GM18498 (cell line): ENCODE measurements at regions not wholly inside any gene's neighbourhood (a gene's known extent, or its start where the extent isn't known, plus 50 kb on each side); places are given as distances from the start of the nearest gene placed in this dataset.
"Not testable (repeated sequence)": the region's sequence is repeated elsewhere in the genome, so short reads cannot be mapped to it uniquely, and the experiment has no call there.

Experiments
- ATAC-seq: cut with Tn5 transposase; IDR thresholded peaks from one replicate; pipeline ENCODE4 v1.9.1; 2021; ENCODE audit warnings: mild to moderate bottlenecking, moderate library complexity; ENCODE audit not compliant: unreplicated experiment

DNA sequence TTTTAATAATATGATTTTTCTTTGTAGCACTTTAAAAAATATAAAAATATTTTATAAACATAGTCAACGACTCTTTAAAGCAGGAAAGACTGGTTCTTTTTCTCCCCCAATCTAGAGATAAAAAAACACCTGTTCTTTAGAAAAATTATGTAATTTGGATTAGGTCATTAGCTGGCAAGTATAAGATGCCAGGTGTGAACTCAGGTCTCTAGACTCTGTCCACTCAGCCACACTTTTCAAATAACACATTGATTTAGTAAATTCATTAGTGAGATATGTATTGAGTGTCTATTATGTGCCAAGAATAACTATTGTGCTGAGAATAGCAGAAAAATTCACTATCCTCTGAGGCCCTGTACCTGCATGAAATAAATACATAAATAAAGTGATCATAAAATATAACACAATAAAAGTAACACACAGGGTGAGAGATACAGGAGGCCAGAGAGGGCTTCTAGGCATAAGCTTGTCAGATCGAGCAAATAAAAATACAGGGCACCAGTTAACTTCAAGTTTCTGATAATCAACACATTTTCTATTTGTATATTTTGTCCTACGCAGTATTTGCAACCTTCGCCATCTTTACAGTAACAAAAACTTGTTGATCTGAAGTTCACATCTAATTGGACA lies 867.1 kb upstream of the GBE1 start:
- no peak for ATAC-seq

DNA sequence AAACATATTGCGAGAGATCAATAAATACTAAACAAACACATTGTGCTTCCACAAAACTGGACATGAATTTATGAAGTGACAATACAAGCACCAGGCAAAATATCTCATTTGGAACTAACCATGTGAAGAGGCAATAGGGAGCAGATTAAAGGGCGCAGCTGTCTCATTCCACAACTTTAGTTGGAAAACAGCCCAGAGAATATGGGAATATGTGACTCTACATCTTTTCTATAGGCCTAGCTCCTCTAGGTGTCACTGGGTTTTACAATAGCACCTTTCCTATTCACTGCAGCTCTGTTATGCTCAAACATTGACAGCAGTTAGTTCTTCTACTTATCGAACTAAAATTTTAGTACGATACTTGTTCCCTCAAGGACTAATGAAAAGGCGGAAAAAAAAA lies 866.3 kb upstream of the GBE1 start:
- no peak for ATAC-seq

DNA sequence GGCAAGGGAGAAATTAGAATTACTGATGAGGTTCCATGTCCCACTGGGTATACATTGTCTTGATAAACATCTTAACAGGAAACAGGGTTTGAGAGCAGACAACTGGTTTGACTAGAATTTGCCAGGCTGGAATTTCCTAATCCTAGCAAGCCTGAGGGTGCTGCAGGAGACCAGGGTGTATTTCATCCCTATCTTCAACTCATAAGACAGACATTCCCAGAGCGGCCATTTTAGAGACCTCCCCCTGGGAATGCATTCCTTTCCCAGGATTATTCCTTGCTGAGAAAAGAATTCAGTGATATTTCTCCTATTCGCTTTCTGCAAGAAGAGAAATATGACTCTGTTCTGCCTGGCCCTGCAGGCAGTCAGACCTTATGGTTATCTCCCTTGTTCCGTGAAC lies 859.3 kb upstream of the GBE1 start:
- not testable (repeated sequence) for ATAC-seq

DNA sequence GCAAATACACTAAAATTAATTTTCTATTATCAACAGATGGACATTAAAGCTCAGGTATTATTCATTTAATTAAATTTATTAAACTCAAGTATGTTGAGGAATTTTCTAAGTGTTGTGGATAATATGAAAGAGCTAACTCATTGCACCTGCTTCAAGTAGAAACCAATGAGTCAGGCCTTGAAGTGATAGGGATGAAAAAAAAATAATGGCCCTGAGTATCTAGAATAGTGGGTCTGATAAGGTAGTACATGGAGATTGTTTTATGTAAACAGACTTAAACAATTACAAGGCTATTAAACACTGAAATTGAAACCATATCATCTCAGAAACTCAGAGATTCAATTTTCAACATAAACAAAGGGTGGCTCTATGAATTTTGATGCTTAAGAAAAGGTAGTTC lies 857.1 kb upstream of the GBE1 start:
- ATAC-seq: no peak

DNA sequence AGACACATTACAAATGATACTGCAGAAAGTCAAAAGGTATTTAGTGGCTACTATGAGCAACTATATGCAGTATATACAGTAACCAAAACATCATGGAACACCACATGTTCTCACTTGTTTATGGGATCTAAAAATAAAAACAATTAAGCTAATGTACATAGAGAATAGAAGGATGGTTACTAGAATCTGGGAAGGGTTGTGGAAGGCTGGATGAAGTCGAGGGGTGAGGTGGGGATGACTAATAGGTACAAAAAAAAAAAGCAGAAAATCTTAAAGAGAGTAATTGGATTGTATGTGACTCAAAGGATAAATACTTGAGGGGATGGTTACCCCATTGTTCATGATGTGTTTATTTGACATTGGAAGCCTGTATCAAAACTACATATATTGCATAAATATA lies 848.8 kb upstream of the GBE1 start:
- no peak for ATAC-seq

DNA sequence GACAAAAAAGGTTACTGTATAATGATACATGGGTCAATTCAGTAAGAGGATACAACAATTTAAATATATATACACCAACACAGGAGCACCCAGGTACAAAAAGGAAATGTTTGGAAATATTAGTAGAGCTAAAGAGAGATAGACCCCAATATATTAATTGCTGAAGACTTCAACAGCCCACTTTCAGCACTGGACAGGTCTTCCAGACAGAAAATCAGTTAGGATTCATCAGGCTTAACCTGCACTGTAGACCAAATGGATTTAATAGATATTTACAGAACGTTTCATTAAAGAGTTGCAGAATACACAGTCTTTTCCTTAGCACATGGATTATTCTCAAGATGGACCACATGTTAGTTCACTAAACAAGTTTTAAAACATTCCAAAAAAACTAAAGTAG lies 845.9 kb upstream of the GBE1 start:
- no peak for ATAC-seq

DNA sequence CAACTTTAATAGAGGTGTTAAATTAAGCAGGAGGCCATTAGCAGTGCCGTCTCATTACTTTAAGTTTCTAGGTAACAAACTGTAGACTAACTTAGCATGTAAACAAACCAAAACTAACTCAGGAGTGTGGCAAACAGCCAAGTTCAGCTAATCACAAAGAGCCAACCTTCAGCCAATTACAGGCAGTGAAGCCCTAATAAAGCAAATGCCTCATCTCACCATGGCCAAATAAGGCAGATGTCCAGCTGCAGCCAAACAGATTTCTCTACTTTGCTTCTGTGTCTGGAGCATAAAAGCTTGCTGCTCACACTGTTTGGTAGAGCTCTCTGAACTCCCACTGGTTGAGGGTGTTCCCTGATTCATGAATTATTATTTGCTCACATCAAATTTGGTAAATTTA lies 835.4 kb upstream of the GBE1 start:
- ATAC-seq: no peak

DNA sequence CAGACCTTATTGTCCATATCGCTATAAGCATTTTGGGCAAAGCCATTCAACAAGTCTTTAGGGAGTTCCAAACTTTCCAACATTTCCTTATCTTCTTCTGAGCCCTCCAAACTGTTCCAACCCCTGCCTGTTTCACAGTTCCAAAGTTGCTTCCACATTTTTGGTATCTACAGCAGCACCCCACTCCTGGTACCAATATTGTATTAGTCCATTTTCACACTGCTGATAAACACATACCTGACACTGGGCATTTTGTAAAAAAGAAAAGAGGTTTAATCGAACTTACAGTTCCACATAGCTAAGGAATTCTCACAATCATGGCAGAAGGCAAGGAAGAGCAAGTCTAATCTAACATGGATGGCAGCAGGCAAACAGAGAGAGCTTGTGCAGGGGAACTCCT lies 834.1 kb upstream of the GBE1 start:
- no peak for ATAC-seq

DNA sequence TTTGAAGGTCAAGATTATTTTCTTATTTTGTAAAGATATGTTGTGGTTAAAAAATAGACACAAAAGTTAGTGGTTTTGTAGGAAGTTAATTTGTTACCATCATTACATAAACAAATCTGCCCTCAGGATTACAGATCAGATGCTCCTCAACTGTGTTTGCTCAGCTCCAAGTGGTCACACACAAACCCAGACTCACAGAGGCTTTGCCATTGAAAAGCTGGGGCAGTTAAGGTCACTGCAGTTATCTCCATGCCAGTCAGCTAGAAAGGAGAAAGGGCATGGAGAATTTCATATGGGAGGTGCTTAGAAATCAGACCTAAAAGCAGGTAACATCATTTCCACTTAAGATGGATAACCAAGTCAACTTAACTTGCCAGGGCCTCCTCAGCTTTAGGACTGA lies 825.7 kb upstream of the GBE1 start:
- ATAC-seq: no peak

DNA sequence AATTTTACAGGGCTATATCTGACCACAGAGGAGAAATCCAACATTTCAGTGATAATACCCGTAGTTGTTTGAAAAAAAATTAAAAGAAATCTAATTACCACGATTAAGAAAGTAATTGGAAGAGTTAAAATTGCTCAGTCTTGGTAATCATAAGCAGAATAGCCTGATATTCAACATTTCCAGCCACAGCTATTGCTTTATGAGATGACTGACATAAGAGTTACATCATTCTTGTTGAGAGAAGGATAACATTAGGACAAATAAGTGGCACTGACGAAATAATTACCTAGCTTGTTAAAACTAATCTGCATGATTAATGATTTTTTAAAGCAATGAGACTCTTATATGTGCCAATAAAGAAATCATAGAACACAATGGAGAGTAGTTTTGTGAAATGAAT lies 825.0 kb upstream of the GBE1 start:
- no peak for ATAC-seq

DNA sequence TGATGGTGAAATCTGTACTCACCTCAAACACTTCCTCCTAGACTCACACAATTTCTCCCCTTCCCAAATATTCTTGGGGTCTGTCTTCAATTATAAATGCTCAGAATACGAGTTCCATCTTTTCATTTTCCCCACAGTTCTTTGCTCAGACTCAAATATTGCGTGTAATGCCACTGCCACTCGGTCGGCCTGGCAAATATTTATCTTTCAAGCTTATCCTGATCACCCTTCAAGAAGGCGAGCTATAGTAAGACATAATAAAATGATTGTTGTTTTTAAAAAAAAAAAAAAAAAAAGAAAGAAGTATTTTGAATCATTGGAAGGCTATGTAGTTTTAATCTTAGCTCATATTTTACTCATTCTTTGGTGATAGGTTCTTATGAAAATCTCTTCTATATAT lies 824.6 kb upstream of the GBE1 start:
- ATAC-seq: not testable (repeated sequence)

DNA sequence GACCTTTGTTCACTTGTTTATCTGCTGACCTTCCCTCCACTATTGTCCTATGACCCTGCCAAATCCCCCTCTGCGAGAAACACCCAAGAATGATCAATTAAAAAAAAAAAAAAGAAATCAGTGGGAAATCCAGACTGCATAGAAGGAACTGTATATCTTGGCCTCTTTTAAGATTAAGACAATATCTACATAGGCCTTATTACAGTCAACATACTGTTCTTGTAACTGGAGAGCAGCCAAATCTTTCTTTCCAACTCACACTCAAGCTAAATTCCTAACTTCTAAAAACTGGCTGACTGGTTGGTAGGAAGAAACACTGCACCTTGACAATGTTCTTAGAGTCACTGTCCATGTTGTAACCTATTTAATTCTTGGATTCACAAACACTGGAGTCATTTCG lies 824.1 kb upstream of the GBE1 start:
- not testable (repeated sequence) for ATAC-seq

DNA sequence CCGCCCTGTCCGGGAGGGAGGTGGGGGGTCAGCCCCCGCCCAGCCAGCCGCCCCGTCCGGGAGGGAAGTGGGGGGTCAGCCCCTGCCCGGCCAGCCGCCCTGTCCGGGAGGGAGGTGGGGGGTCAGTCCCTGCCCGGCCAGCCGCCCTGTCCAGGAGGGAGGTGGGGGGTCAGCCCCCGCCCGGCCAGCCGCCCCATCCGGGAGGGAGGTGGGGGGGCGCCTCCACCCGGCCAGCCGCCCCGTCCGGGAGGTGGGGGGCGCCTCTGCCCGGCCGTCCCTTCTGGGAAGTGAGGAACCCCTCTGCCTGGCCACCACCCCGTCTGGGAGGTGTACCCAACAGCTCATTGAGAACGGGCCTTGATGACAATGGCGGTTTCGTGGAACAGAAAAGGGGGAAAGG lies 823.4 kb upstream of the GBE1 start:
- not testable (repeated sequence) for ATAC-seq

DNA sequence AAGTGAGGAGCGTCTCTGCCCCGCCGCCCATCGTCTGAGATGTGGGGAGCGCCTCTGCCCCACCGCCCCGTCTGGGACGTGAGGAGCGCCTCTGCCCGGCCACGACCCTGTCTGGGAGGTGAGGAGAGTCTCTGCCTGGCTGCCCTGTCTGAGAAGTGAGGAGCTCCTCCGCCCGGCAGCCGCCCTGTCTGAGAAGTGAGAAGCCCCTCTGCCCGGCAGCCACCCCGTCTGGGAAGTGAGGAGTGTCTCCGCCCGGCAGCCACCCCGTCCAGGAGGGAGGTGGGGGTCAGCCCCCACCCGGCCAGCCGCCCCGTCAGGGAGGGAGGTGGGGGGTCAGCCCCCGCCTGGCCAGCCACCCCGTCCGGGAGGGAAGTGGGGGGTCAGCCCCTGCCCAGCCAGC lies 823.0 kb upstream of the GBE1 start:
- not testable (repeated sequence) for ATAC-seq

DNA sequence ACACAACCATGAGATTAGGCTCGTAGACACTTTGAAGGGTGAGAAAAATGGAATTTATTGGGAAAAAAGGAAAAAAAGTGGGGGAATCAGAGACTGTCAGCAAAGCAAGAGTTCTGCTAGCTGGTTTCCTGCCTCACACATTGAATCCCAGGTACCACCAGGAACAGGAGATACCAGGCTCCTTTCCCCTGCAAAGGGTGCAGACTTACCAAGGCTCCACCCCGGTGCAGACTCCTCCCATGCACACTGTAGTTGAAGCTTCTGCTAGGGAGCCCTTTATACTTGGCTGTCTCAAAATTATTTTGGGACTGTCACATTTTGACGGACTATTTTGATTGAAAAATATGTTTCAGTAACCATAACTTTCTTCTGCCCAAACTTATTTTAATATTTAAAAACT lies 819.9 kb upstream of the GBE1 start:
- ATAC-seq: no peak

DNA sequence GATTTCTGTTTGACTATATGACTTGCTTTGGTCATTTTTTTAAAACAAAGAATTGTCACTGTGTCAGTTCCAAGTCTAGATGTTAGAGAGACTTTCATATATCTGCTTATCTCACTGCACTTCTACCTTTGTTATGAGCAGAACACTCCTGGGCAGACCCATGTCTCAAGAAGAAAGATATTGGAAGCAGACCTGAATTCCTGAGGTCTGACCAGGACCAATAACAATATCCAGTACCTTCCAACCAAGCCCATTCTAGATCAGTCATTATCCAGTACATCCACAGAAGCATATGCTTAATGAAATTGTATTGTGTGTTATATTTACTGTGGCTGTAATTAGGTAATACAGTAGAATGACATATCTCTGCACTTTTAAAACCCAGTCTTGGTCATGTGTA lies 811.3 kb upstream of the GBE1 start:
- ATAC-seq: no peak

DNA sequence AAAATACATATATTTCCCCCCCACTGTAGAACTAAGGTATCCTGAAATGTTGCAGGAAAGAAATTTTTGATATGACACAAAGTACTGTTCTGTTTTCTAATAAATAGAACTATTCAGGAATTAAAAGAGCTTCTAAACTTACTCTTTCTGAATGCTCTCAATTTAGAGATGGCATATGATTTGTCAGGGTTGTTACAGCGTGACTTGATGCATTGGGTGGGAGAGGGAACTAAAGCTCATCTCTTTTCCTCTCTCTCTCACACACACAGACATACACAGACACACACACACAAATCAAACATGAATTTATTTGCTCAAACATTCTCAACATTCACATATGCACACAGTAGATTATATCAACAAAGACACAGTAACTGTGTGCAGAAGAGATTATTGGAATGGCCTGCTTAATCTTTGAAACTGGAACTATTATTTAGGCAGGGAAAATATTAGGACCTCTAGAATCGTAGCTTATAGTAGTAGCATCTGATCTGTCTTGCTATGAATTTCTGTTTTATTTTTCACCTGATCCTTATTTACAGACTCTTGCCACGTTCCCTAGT lies 807.4 kb upstream of the GBE1 start:
- no peak for ATAC-seq

DNA sequence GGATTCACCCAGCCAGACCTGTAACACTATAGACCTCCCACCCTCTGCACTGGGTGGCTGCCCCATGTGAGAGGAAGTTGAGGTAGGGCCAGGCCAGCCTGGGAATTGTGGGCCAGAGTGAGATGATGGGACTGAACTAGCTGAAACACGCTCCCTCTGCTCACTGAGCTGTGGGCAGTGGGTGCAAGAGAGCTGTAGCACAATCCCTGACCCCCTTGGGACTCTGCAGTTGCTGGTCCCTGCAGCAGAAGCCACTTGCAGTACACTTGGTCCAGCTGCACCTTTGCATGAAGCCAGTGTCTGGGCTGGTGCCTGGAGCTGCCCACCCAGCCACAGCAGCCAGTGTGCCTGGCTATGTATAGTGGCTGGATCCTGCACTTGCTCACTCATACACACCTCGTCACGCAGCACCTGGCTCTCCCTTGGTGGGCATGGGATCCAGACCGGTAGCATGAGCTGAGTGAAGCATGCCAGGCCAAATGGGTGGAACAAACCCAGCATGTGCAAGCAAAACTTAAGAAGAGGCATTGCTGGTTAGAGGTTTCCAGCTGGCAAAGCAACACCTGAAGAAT lies 805.7 kb upstream of the GBE1 start:
- no peak for ATAC-seq

DNA sequence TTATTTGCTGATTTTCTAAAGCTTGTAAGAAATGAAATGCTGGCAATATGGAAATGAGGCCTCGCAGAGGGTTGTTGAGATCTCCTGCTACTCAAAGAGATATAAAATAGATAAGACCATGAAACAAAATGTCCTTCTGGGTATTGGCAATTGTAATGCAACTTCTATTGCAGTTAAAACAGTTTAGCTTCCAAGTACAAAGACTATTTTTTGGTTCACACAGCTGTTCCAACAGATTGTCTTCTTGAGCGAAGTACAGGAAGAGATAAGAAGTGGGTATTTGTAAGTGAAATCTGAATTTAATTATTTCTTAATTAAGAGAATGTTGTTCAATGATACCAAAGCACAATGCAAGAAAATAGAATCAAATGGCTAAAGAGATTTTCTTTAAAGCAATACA lies 801.5 kb upstream of the GBE1 start:
- no peak for ATAC-seq

DNA sequence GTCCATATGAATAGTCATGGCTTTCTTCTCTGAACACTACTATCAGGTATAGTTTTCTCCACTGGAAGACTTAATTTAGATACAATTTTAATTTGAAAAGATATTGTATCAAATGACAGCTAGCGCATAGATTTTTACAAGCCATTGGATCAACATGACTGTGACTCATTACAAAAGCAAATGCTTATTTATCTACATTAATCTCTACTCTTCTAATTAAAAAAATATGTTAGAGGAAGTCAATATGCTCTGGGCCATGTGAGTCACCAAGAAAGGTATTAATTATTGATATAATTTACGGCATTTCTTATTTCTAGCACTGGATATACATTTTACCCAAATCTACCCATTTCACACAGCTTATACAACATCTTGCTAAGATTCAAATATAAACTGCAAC lies 800.3 kb upstream of the GBE1 start:
- no peak for ATAC-seq

DNA sequence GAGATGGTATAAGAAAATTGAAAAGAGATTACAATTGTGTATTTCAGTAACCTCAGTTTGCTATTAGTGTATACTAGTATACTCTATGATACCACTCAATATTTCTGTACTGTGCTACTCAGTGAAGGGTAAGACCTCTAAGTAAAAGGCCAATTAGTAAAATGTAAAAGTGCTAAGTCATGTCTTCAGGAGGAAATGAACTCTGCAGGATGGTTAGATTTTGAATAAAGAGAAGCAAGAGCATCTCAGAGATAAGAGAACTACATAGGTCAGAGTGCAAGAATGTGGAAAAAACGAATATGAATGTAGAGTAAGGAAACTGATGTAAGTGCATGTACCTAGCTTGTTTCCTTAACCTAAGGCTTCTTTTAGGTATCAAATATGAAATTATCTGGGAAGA lies 796.6 kb upstream of the GBE1 start:
- no peak for ATAC-seq

DNA sequence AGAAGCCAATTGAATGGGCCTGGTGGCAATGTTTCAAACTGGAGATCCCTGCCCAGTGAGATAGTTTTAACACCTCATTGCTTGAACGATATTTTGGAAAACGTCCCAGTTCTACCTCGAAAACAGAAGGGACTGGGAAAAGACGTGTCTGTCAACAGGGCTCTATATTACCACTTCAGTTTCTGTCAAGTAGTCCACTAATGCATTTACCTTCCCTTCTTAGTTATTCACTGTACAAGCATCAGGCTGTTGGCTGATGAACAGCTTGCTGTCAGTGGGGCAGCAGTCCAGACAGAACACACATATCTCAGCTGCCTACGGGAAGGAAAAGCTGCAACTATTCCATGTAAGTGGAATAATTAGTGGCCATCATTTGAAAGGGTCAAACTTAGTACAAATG lies 794.7 kb upstream of the GBE1 start:
- no peak for ATAC-seq

DNA sequence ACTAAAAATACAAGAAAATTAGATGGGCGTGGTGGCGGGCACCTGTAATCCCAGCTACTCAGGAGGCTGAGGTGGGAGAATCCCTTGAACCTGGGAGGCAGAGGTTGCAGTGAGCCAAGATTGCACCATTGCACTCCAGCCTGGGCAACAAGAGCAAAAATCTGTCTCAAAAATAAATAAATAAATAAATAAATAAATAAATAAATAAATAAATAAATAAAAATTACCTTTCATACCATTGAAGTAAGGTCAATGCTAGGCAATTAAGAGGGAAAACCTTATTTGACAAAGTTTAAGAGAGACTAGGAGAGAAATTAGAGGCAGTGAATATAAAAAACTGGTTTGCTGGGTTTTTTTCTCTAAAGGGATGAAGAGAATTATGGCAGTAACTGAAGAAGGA lies 781.1 kb upstream of the GBE1 start:
- not testable (repeated sequence) for ATAC-seq
